Endothelial cell of umbilical vein (primary cell): ENCODE measurements at regions not wholly inside any gene's neighbourhood (a gene's known extent, or its start where the extent isn't known, plus 50 kb on each side); places are given as distances from the start of the nearest gene placed in this dataset.

Source experiments
- CTCF ChIP-seq, 2 donors: IDR thresholded peaks; 1 replicate in 1 of 2; 2 replicates in 1 of 2; pipeline ENCODE4 v1.5.1; 2011; ENCODE audit warnings: low read length in 2 of 2, mild to moderate bottlenecking in 2 of 2, moderate library complexity in 2 of 2, control low read depth in 1 of 2, inconsistent platforms in 1 of 2, low read depth in 1 of 2; ENCODE audit not compliant: insufficient read depth in 1 of 2; ENCODE audit errors: extremely low read depth in 1 of 2
- EZH2 ChIP-seq: IDR thresholded peaks from 2 replicates; pipeline ENCODE4 v1.6.1; 2012; ENCODE audit warnings: borderline replicate concordance, low read depth, mild to moderate bottlenecking, moderate library complexity, low read length, inconsistent platforms; ENCODE audit not compliant: severe bottlenecking
- MYC ChIP-seq: IDR thresholded peaks from one replicate; pipeline ENCODE4 v1.6.1; 2011; ENCODE audit warnings: mild to moderate bottlenecking, low read depth, low read length
- POLR2AphosphoS5 ChIP-seq: IDR thresholded peaks from 2 replicates; pipeline ENCODE4 v1.6.1; 2012; ENCODE audit warnings: low read depth, mild to moderate bottlenecking, control low read depth, low read length, moderate library complexity; ENCODE audit not compliant: insufficient read depth
- TF ChIP-seq, protein P1 (sequence below): IDR thresholded peaks from 2 replicates; pipeline ENCODE4 v1.6.1; 2011; ENCODE audit not compliant: insufficient read depth, insufficient read length

- no peak for TF ChIP-seq CTCF (IDR thresholded peaks at IDR 0.05; ENCODE audit: extremely low read depth in 1 of 2, insufficient read depth in 1 of 2, low read depth in 1 of 2, low read length in 2 of 2)
- TF ChIP-seq, protein P1, sequence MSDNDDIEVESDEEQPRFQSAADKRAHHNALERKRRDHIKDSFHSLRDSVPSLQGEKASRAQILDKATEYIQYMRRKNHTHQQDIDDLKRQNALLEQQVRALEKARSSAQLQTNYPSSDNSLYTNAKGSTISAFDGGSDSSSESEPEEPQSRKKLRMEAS = no peak
- TF ChIP-seq EZH2 = no peak
- TF ChIP-seq MYC = no peak
- TF ChIP-seq POLR2AphosphoS5 = no peak
Measured at GRCh38 chr20:60137657-60138245, 179.5 kb downstream of the CDH26 start.
